NOMO-1 treated with DMSO at 0.1 percent for 48 hours (cell line): ENCODE measurements at regions not wholly inside any gene's neighbourhood (a gene's known extent, or its start where the extent isn't known, plus 50 kb on each side); places are given as distances from the start of the nearest gene placed in this dataset.

Experiments used
- DNase-seq: peaks from one replicate; lab custom pipeline; 2025; ENCODE audit not compliant: unreplicated experiment; lab: John Stamatoyannopoulos, UW

DNA sequence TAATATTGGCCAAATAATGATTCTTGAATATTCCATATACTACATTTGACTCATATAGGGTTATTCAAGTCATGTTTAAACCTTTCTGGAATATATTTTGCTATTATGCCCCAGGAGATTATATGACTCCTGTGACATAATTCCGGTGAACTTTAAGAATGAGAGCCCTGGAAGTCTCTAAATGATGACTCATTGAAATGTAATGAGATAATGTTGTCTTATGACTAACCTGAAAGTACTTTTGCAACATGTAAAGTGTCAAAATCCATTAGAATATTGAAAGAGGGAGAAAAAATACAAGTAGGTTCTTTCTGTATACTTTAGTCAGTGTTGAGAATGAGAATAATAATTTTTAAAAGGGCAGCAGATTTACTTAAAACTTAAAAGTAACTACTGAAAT, 830.4 kb downstream of the MAT2B start:
- DNase-seq: no peak

DNA sequence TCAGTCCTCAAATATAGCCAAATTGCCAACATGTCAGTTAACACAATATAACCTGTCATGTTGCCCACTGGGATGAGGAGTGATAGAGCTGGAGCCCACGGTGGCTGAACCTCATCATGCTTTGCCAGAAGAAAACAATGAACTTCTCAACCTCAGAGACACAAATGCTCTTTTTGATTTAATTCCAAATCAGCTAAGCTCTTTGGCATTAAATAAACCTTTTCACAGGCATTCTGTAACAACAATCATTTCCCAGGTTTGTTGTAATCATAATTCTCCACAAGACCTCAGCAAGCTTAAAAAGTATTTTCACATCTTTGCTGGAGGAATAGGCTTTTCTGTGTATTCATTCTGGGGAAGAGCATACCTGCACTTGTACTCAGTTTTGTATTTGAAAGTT, 830.9 kb downstream of the MAT2B start:
- no peak for DNase-seq

DNA sequence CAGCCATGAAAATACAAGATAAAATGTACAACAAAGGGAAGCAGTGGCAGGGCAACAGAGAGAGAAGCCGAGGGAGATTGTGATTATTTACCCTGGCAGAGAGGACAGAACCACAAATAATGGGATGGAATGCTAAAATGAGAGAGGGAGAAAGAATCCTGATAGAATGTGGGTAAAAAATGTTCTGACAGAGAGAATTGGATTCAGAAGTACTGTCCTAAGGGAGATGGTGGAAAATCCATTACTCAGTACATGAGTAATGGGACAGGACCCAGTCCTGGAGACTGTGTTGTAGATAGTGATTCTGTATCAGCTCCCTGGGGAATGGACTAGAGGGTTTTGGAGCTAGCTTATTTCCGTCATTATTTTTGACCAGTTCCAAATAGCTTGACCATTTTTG, 831.5 kb downstream of the MAT2B start:
- DNase-seq: no peak

DNA sequence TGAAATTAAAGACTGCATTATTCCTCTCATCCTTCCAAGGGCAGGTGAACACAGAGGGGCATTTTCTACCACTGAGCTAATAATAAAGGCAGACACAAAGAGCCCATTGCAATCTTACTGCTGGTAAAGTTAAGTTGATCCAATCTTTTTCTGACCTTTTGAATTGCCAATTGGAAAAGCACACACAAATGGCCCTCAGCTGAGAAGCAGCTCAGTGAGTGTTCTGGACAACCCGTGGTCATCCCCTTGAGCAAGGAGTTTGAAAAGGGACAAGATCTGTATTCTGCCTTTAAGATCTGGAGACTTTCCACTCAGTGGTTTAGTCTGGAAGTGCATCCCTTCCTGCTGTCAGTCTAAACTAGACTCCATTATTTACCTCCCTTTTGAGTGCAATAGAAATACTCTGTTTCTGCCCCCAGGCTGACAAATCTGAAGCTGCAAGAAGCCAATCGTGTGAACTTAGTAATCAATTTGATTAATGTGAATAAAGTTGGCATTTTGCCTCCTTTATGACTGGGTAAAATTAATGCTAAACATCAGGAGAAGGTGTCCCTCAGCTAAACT, 835.7 kb downstream of the MAT2B start:
- no peak for DNase-seq

DNA sequence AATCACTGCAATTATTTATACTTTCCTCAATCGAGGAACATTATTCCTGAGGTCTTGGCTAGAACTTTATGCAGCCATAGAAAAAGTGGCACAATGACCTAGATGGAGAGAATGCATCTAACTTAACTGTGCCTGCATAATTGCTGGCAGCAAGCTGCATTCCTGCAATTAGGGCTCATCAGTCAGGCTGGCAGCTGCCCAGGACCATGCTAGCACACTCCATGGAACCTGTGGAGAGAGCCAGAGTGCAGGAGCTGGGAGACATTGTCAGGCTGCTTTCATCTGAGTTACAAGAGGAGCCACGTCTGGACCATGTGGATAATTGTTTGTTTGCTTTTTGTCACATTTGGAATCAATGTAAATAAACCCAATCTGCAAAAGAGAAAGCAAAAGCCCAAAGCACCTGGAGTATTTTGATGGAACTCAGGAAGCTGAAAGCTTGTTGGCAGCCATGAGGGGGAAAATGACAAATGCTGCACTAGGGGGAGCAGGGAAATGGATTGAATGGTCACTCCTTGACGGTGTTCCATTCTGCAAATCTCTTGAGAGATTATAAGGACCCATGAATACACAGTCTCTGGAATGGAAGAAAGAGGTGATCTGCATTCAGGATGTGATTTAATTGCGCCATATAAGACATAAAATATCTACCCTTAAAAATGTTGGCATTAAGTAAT, 839.9 kb downstream of the MAT2B start:
- no peak for DNase-seq

DNA sequence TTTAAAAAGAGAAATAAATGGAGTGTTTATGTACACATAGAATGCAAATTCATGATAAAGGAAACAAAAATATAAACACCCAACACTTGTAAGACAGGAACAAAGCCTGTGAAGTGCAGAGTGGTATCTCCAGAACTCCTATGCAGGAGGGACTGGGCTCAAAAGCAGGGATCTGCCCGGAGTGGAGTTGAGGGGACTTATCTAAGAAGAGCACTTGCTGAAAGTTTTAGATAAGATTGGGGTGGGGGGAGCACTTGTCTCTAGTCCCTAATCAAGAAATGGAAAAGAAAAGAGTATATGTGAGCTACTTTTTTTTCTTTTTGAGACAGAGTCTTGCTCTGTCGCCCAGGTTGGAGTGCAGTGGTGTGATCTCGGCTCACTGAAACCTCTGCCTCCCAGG, 840.4 kb downstream of the MAT2B start:
- no peak for DNase-seq

DNA sequence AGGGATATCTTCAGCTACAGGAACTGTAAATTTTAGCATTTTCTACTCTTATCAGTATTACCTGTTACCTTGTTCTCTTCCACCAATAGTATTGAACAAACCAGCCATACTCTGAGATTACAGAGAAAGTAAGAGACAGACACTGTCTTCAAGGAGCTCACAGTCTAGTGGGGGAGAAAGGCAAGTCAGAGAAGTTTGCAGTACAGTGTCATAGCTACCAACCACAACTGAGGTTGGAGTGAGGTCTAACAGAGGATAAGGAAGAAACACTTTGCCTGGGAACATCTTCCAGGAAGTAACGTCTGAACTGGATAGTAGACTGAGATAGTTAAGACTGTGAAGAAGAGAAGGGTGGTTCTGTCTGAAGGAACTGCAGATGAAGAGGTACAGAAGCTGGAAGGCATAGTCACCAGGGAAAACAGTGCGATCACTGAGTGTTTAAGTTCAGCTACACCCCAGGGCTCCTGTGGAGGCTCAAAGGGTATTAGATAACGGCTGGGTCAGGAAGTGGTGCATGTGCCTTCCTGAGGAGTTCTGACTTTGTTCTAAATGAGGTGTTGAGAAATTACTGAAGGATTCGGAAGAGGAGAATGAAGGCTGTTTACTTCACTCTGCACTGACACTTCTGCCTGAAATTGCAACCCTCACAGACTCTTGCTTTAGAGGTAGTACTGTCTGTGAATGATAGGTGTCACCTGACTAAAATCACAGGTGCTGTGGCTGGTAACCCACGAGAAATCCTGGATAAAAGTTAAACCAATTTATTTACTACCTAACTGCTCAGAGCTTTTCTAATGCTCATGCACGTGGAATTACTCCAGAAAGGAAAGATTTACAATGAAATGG, 841.6 kb downstream of the MAT2B start:
- DNase-seq: peak; percentile 15

DNA sequence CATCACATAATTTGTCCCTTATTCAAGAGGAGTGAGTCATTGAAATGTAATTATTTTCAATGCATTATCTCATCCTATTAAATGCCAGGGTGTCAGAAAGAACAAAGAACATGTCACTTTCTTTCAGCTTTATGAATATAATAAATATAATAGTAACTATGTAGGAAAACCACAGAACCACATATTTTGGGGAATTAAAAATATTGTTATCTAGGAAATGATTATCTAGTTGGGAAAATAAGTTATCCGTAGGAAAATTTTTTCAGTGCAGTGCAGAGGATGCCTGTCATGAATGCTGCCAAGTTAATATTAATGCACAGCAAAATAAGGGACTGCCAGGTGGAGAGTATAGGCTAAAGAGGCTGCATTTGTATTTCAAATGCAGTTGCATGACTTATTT, 844.8 kb downstream of the MAT2B start:
- no peak for DNase-seq

DNA sequence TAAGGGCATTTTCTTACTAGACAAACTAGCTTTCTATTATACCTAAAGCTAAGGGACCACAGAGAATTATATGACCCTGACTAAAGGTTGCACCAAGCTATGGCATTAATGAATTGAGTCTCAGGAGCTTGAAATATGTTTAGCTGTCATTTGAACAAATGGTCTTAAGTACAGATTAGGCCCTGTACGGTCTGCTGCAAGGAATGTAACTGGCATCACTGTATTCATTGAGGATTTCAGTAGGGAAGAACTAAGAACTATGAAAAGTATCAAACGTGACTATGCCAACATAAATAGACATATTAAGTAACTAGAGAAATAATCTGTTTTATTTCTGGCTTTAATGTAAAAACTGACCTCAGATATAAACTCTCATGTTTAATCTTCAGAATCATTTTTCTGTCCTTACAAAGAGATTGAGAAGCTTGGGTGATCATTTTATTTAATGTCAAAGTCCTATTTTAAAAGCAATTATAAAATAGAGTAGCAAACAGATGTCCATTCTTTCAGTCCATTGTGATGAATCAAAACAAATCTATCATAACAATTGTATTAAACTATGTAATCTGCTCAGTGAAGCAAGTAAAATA, 845.9 kb downstream of the MAT2B start:
- no peak for DNase-seq

DNA sequence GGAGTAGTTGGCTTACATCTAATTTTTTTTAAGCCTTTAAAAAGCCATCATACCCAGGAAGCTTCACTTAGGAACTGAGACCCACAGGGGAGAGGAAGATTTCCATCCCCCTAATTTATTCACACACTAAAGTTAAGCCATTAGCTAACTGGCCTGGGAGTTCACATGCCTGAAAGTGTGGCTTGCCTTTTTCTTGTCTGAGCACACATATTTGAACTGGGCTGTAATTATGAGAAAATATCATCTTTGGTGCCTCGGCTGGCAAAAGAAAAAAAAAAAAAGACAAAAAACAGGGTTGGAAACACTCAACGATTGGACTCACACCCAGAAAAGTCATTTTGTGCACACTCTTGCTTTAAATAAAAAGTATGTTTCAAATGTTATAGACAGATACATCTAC, 847.3 kb downstream of the MAT2B start:
- DNase-seq: no peak

DNA sequence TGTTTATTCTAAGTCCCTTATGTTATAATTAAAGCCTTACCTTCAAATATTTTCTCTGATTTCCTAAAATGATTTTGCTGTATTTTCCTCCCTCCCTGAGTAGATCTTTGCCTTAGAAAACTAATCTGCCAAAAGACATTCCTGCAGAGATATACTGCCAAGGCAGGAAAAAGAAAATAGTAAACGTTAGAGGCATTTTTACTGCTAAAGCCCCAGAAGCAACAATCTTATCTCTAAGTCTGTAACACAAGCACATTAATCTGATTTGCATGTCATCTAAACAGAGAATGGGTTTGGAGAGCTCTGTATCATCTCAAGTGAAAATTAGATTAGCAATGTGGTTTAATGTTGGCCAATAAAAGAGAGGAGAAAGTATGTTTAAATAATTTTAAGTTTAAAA, 847.7 kb downstream of the MAT2B start:
- no peak for DNase-seq

DNA sequence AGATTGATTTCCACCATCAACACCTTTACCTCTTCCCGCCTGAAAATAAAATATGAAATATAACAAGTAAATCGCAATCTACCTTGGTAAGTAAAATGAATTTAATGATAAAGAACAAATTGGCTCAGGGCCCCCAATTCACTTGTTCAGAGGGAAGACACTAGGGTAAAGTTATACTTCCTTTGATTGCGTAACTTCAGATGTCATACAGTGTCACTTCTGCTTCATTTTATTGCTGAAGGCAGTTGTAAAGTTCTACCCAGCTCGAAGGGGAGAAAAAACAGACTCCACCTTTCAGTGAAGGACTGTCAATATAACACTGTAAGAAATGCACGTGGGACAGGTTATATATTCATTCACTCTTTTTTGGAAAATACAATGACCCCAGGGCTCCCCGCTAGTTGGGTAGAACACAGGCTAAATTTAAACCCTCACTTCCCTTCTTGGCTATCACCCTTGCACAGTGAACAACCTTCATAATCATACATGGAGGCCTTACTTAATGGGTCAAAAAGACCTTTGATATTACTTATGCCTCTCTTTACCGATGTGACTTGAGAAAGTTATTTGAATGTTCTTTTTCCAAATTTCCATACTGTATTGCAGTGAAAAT, 848.8 kb downstream of the MAT2B start:
- DNase-seq: peak; percentile 76

DNA sequence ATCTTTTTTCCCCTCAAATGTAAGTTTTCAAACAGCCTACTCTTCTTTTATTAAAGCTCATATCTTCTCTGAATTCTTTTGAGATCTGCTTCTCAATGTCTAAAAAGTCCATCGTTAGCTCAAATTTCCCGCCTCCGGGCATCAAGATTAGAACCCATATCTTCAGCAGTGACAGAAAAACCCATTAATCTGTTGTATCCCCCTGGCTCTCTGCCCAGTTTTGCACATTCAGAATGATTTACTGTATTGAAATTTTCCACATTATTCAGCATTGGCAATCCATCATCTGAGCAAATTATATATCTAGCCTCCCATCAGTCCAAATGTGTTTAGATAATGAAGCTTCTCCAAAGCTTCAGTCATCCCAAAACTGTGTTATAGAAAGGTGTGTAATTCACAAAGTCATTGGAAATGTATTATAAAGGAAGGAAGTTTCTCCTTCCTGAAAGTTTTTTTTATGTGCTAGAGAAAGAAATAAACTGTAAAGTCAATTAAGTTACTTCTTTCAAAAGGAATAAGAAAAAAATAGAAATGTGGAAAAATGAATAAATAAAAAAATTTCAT, 849.9 kb downstream of the MAT2B start:
- DNase-seq: no peak

DNA sequence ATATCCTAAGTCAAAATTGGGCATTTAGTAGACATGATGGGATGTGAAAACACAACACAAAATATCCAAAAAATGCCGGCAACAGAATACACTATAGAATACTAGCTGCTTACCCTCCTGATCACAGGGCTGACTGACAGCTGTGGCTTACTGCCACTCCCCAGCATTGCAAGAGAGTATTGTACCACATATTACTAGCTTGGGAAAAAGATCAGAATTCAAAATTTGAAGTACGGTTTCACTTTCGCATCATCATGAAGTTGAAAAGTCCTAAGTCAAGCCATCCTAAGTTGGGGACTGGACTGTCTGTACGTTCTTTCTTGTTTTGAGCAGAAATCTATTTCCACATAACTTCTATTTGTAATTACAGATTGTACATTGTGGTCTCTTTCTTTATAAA, 851.4 kb downstream of the MAT2B start:
- no peak for DNase-seq

DNA sequence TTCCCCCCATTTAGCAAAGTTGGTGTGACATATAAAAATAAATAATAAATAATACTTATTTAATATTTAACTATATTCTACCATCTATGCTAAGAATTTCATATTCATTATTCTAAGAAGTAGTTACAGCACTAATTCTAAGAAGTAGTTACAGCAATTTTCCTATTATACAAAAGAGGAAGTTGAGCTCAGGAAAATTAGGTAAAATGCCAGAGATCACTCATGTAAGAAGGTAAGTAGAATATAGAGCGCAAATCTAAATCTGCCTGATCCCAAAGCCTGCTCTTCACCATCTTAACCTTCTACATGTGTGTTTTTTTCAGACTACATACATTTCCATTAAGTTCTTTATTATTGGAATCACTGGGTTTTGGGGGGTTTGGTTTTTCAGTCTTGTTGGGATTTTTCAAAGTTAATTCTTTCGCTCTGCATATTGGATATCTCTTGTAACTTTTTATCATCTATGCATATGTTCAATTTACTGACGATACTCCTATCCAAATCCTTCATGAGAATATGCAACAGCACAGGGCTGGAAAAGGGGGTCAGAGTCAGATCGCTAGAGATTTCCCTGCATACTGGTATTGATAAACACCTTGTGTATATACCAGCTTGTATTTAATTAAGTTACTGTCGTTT, 852.1 kb downstream of the MAT2B start:
- DNase-seq: peak; percentile 38

DNA sequence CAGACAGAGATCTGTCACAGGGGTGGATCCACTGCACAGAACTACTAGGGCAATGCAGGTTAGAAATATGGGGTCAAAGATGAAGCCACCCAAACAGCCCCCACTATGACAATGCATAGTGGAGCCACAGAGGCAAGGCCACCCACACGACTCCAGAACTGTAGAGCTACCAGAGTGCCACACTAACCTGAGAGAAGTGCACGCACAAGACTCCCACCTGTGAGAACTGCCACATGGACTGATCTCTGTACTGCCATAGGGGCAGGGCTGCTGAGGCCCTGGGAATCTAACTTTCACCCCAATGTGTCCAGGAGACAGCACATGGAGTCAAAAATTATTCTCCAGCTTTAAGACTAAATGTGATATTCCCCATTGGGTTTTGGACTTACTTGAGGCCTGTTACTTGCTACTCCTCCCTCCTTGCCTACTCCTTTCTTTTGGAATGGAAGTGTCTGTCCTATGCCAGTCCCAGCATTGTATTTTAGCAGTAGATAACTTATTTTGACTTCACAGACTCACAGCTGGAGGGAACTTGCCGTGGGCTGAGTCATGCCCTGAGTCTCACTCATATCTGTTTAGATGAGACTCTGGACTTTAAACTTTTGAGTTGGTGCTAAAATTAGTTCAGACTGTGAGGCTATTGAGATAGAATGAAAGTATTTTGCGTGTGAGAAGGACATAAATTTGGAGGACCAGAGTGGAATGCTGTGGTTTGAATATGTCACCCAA, 853.3 kb downstream of the MAT2B start:
- peak; percentile 70 for DNase-seq

DNA sequence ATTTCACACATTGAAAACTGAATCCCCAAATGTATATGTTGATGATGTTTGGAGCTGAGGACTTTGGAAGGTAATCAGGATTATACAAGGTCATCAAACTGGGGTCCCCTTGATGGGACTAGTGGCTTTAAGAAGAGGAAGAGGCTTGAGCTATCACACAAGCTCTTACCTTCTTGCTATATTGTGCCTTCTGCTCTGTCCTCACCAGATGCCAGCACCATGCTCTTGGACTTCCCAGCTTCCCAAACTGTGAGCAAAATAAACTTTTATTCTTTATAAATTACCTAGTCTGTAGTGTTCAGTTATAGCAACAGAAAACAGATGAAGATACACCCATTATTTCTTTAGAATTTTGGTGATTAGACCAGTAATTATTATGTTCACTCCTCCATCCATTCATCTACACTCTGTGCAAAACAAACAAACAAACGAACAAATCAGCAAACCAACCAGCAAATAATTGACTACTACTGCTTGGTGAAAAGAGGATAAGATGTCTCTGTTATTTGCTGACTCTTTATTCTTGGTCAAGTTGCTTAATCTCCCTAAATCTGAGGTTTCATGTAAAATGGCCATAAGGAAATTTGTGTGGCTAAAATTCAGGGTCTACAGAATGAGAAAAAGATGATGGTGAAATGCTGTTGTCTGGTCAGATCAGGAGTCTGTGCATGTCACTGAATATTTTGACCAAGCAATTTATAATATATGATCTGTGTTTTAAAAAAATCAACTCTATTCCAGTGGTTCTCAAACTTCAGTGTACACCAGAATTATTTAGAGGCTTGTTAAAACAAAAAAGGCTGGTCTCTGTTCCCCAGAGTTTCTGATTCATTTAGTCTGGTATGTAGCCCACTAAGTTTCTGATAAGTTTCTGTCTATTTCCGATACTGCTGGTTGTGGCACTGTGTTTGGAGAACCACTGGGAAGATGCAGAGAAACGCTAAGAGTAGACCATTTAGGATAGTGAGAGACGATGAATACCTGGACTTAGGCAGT, 854.1 kb downstream of the MAT2B start:
- DNase-seq: no peak

DNA sequence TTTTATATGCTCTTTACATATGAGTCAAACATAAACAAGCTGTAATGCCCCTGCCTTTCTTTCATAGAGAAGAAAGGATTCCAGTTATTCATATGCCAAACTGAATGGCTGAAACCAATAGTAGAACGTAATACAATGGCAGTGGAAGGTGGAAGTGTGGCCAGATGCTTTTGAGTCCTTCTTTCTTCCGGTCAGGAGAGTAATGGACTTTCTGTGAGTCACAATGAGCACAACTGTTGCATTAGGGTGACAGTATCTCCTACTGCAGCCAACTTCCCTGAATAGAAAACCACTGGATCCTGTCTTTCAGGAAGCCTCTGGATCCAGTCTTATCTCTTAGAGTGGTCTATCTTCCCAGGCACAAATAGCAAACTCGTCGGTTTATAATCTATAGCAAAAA, 855.2 kb downstream of the MAT2B start:
- DNase-seq: no peak

DNA sequence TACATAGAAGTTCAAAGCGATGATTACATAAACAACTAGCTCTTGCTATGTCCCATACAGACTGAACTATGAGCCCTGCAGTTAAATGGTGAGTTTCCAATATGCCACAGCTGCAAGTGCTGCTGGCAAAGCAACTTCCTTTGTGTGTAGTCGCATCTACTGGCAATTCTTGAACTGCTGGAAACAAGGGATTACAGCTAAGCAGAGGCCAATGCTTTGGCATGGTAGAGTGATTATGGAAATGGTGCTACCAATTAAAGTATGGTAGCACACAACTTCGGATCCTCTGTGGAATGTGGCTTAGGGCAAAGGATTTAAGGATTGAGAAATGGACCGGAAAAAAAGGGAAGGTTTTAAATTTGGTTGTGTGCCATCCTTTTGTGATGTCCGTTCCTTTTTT, 856.6 kb downstream of the MAT2B start:
- DNase-seq: no peak
